ENCODE measurements at regions not wholly inside any gene's neighbourhood (a gene's known extent, or its start where the extent isn't known, plus 50 kb on each side); places are given as distances from the start of the nearest gene placed in this dataset.
"Not testable (repeated sequence)": the region's sequence is repeated elsewhere in the genome, so short reads cannot be mapped to it uniquely, and the experiment has no call there.

- no peak for DNase-seq
These were observed 157.6 kb upstream of the CDH2 start for GRCh38 chr18:28334516-28334915.

- DNase-seq = no peak
These were observed 155.1 kb upstream of the CDH2 start for GRCh38 chr18:28332071-28332470.

- DNase-seq = no peak
These were observed 154.6 kb upstream of the CDH2 start for GRCh38 chr18:28331551-28331950.

- DNase-seq = no peak
These were observed 136.7 kb upstream of the CDH2 start for GRCh38 chr18:28313602-28314001.

- no peak for DNase-seq
These were observed 111.9 kb upstream of the CDH2 start for GRCh38 chr18:28288784-28289183.

GRCh38 chr18:28287146-28287545 lies 110.2 kb upstream of the CDH2 start:
- DNase-seq = no peak

GRCh38 chr18:28284132-28284531 lies 107.2 kb upstream of the CDH2 start:
- no peak for DNase-seq

GRCh38 chr18:28281400-28281799 lies 104.5 kb upstream of the CDH2 start:
- no peak for DNase-seq

GRCh38 chr18:28269750-28270149 lies 92.8 kb upstream of the CDH2 start:
- DNase-seq = no peak

- DNase-seq = no peak
These were observed 91.1 kb upstream of the CDH2 start for GRCh38 chr18:28267878-28268625.

- no peak for DNase-seq
These were observed 90.3 kb upstream of the CDH2 start for GRCh38 chr18:28267276-28267675.

- no peak for DNase-seq
These were observed 79.2 kb upstream of the CDH2 start for GRCh38 chr18:28256166-28256565.

- no peak for DNase-seq
These were observed 71.7 kb upstream of the CDH2 start for GRCh38 chr18:28248653-28249052.

- DNase-seq = not testable (repeated sequence)
These were observed 63.7 kb upstream of the CDH2 start for GRCh38 chr18:28240626-28241025.

- no peak for DNase-seq
These were observed 59.6 kb upstream of the CDH2 start for GRCh38 chr18:28236487-28236886.
